DMS 273 treated with DMSO at 0.1 percent for 48 hours (cell line): ENCODE measurements at regions not wholly inside any gene's neighbourhood (a gene's known extent, or its start where the extent isn't known, plus 50 kb on each side); places are given as distances from the start of the nearest gene placed in this dataset.

Experiments used
- DNase-seq: peaks from one replicate; lab custom pipeline; 2025; lab: John Stamatoyannopoulos, UW

GRCh38 chr12:4106621-4107020 lies 166.9 kb upstream of the CCND2 start:
- no peak for DNase-seq

GRCh38 chr12:4104722-4105244 lies 168.8 kb upstream of the CCND2 start:
- DNase-seq = no peak

- no peak for DNase-seq
Observed at GRCh38 chr12:4099276-4099675, 174.3 kb upstream of the CCND2 start.

- DNase-seq = no peak
Observed at GRCh38 chr12:4091016-4091743, 182.4 kb upstream of the CCND2 start.

- no peak for DNase-seq
Observed at GRCh38 chr12:4089956-4090355, 183.6 kb upstream of the CCND2 start.

- DNase-seq = no peak
Observed at GRCh38 chr12:4089121-4089606, 184.4 kb upstream of the CCND2 start.

GRCh38 chr12:4088451-4088850 lies 185.1 kb upstream of the CCND2 start:
- no peak for DNase-seq

- DNase-seq = no peak
Observed at GRCh38 chr12:4086481-4086880, 187.1 kb upstream of the CCND2 start.

GRCh38 chr12:4084573-4084972 lies 189.0 kb upstream of the CCND2 start:
- no peak for DNase-seq

- DNase-seq = no peak
Observed at GRCh38 chr12:4082809-4083403, 190.7 kb upstream of the CCND2 start.

GRCh38 chr12:4080213-4080612 lies 193.3 kb upstream of the CCND2 start:
- no peak for DNase-seq

GRCh38 chr12:4074129-4074528 lies 199.4 kb upstream of the CCND2 start:
- DNase-seq = no peak

GRCh38 chr12:4069670-4070010 lies 196.4 kb upstream of the PARP11 start:
- DNase-seq = no peak

GRCh38 chr12:4068981-4069669 lies 195.9 kb upstream of the PARP11 start:
- DNase-seq = no peak

- no peak for DNase-seq
Observed at GRCh38 chr12:4064008-4064407, 190.8 kb upstream of the PARP11 start.

GRCh38 chr12:4059898-4060568 lies 186.8 kb upstream of the PARP11 start:
- DNase-seq = no peak

GRCh38 chr12:4056910-4057845 lies 184.0 kb upstream of the PARP11 start:
- DNase-seq = no peak

GRCh38 chr12:4054630-4055029 lies 181.4 kb upstream of the PARP11 start:
- DNase-seq = no peak

- no peak for DNase-seq
Observed at GRCh38 chr12:4052691-4053090, 179.5 kb upstream of the PARP11 start.

- DNase-seq = no peak
Observed at GRCh38 chr12:4051596-4051995, 178.4 kb upstream of the PARP11 start.

- DNase-seq = no peak
Observed at GRCh38 chr12:4050340-4050739, 177.1 kb upstream of the PARP11 start.
